HL-60 (cell line): ENCODE measurements at regions not wholly inside any gene's neighbourhood (a gene's known extent, or its start where the extent isn't known, plus 50 kb on each side); places are given as distances from the start of the nearest gene placed in this dataset.

Experiments
- GABPA ChIP-seq: IDR thresholded peaks from 2 replicates; pipeline ENCODE4 v1.6.1; 2012; ENCODE audit warnings: low read depth
- POLR2AphosphoS5 ChIP-seq: IDR thresholded peaks from 2 replicates; pipeline ENCODE4 v1.6.1; 2012; ENCODE audit warnings: low read depth
- TF ChIP-seq, protein P1 (sequence below): IDR thresholded peaks from one replicate; pipeline ENCODE4 v1.5.1; 2011; ENCODE audit warnings: low read length, control low read depth, inconsistent platforms; ENCODE audit not compliant: insufficient read depth

DNA sequence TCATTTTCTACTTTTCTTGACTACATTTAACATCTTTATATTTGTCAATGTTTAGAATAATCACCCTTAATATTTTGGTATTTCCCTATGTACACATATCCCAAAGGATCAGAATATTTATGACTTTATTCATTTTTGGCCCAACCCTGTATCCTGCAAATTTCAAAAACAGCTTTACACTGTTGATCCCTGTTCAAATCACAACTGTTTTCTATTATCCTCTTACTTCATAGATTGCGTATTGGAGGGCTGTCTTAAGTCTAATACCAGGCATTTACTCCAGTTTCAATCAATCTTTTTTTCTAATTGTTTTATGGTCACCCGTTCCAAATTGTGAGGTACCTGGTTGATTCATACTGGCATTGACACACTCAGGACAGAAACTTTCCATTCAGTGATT, 107.9 kb downstream of the RPL22L1 start:
- TF ChIP-seq, protein P1, sequence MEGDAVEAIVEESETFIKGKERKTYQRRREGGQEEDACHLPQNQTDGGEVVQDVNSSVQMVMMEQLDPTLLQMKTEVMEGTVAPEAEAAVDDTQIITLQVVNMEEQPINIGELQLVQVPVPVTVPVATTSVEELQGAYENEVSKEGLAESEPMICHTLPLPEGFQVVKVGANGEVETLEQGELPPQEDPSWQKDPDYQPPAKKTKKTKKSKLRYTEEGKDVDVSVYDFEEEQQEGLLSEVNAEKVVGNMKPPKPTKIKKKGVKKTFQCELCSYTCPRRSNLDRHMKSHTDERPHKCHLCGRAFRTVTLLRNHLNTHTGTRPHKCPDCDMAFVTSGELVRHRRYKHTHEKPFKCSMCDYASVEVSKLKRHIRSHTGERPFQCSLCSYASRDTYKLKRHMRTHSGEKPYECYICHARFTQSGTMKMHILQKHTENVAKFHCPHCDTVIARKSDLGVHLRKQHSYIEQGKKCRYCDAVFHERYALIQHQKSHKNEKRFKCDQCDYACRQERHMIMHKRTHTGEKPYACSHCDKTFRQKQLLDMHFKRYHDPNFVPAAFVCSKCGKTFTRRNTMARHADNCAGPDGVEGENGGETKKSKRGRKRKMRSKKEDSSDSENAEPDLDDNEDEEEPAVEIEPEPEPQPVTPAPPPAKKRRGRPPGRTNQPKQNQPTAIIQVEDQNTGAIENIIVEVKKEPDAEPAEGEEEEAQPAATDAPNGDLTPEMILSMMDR, result no peak
- TF ChIP-seq GABPA (no peak), POLR2AphosphoS5 (no peak)
